Suppressor macrophage treated with lipopolysaccharide for 4 hours (primary cell): ENCODE measurements at regions not wholly inside any gene's neighbourhood (a gene's known extent, or its start where the extent isn't known, plus 50 kb on each side); places are given as distances from the start of the nearest gene placed in this dataset.

Source experiments
- DNase-seq: peaks from one replicate; pipeline ENCODE4 v3.0.0-alpha.2; 2020

GRCh38 chr1:5448486-5448885, 543.7 kb downstream of the NPHP4 start:
- DNase-seq = no peak

DNA sequence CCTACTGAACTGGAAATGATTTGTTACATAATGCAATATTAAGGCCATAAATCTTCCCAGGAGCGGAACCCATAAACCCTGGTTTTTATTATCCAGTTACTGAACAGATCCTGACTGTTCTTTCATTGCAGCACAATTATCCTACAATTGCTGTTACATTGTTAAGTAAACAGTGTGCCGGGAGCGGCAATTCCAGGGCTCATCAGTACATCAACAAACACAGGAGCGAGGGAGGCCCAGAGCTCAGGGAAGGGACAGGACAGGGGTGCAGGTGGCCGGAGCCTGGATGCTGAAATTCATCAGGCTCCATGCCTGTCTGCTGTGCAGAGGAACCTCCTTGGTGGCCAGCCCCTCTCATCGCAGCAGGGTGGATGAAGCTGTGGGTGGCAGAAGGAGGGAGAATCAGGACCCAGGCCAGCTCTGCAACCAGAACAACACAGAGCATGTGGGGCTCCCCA, 544.7 kb downstream of the NPHP4 start:
- no peak for DNase-seq

DNA sequence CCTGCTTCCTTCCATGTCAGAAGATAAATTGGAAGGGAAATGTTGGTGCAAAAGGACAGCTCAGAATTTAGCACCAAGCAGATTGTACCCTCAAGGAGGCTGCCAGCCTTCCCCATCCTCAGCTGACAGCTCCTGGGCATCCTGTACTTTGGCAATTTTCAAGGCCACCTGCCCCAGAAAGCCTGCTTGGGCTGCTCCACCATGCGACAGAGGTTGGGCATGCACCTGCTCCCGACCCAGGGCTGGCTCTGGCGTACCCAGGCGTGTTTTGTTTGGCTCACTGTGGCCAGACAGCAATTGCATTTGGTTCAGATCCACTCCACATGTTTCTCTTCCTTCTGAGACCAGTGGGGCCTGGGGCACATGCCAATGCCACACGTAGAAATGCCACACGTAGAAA, 547.8 kb downstream of the NPHP4 start:
- no peak for DNase-seq

GRCh38 chr1:5436808-5437207, 555.4 kb downstream of the NPHP4 start:
- no peak for DNase-seq

- no peak for DNase-seq
These were observed 556.8 kb downstream of the NPHP4 start for GRCh38 chr1:5435414-5435813.

DNA sequence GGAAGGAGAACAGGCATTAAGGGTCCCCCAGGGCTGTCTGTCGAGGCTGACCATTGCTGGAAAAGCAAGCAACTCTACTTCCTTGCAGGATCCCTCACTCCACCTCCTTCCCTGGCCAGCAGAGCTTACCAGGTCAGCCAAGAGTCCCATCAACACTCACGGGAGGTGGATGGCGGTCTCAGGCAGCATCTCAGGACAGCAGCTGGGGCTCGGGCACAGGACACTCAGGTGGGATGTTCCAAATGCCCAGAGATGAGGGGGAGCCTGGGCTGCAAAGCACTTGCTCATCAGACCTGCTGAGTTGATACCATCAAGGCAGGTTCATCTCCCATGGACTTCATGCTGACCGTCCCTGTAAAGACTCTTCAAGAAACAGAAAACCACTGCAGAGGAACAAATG, 559.8 kb downstream of the NPHP4 start:
- DNase-seq = no peak

DNA sequence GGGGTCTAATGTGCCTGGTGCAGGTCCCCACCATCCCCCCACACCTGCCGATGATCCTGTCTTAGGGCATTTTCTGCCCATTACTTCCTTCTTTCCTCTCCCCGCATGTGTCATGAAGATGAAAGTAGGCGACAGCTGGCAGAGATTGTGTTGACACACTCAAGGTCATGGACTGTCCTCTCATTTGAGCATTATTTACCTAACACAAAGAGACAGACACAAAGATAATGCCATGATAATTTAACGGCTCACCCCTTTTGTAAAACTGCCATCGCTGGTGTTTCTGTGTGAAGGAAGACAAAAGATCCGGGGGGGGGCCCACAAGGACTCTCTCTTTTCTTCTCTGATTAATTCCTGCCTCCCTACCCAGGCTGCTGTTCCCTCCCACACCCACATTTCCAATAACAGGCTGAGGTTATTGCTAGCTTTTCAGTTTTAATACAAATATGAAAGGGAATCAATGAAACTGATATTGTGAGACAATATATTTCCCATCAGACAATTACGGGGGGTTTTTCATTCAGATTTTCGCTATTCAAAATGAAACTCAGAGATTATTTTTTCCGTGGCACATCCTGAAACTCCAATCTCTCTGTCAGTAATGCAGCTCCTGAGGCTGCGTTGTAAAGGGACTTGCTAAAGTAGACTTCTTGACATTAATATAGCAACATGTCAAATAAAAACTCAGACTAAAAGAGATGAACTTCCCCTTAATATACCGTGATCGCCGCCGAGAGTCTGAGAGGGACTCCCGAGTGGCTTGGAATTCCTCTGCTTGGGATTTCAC, 561.1 kb downstream of the NPHP4 start:
- DNase-seq = no peak

DNA sequence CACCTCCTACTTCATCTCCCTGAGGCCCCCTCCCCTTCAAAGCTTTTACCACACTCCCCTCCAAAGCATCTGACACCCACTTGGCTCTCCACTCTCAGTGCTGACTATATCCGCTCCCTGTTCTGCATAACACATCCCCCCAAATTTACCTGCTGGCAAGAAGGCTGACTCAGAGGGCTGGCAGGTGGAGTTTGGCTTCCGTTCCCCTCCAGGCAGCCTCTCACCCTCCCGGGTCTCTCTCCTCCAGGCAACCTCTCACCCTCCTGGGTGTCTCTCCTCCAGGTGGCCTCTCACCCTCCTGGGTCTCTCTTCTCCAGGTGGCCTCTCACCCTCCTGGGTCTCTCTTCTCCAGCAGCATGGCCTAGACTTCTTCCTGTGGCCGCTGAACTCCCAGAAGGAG, 562.1 kb downstream of the NPHP4 start:
- DNase-seq = no peak

GRCh38 chr1:5428351-5428750, 563.9 kb downstream of the NPHP4 start:
- no peak for DNase-seq

GRCh38 chr1:5427026-5427613, 565.1 kb downstream of the NPHP4 start:
- no peak for DNase-seq

- DNase-seq = no peak
These were observed 567.2 kb downstream of the NPHP4 start for GRCh38 chr1:5424802-5425703.

DNA sequence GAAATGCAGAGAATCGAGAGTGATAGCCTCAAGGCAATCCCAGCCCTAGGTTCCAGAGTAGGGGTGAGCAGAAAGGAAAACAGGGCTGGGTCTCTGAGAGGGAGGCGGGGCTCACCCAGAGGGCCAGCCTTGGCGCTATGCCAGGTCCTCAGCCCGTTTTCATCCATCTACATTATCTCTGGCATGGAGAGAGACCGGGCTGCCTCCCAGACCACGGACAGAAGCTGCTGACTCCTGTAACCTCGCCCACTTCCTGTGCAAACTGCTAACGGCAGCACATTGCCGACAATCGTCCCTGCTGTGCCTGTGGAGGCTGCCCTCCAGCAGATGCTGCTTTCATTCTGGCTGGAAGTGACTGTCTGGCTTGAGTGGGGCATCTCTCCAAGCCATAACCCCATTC, 569.1 kb downstream of the NPHP4 start:
- DNase-seq = no peak

GRCh38 chr1:5419501-5419900, 572.7 kb downstream of the NPHP4 start:
- DNase-seq = no peak

- no peak for DNase-seq
These were observed 575.7 kb downstream of the NPHP4 start for GRCh38 chr1:5416518-5416917.

- DNase-seq = no peak
These were observed 576.6 kb downstream of the NPHP4 start for GRCh38 chr1:5415606-5416005.

- no peak for DNase-seq
These were observed 581.6 kb downstream of the NPHP4 start for GRCh38 chr1:5410652-5411051.

GRCh38 chr1:5408401-5408800, 583.8 kb downstream of the NPHP4 start:
- no peak for DNase-seq

DNA sequence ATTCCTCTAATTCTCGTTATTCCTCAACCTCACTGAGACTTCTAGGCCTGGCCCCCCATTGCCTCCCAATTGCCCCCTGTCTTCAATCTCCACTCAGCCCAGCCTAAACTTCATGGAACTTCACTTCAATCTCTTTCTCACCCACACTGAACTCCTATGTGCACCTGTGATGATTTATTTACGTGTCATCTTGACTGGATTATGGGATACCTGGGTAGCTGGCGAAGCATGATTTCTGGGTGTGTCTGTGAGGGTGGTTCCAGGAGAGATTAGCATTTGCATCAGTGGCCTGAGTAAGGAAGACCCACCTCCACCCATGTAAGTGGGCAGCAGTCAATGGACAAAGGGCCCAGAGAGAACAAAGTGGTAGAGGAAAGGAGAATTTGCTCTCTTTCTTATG, 587.0 kb downstream of the NPHP4 start:
- DNase-seq = no peak

DNA sequence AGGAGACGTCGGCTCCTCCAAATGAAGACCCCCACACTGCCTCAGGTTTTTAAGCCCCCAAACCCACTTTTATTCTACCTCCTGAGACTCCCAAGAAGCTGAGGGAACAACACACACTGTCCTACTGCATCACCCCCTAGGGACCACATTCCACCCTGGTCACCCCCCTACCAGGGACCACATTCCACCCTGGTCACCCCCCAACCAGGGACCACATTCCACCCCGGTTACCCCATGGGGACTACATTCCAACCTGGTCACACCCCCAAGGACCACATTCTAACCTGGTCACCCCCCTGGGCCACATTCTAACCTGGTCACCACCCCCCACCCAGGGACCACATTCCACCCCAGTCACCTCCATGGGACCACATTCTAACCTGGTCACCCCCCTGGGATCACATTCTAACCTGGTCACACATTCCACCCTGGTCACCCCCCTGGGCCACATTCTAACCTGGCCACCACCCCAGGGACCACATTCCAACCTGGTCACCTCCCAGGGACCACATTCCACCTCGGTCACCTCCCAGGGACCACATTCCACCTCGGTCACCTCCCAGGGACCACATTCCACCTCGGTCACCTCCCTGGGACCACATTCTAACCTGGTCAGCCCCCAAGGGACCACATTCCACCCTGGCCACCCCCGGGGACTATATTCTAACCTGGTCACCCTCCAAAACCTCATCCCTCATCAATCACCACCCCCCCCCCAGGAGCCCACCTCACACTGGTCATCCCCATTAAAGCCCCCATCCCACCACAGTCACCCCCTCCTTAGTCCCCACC, 587.6 kb downstream of the NPHP4 start:
- DNase-seq = no peak

GRCh38 chr1:5403935-5404334, 588.3 kb downstream of the NPHP4 start:
- no peak for DNase-seq

GRCh38 chr1:5402618-5403017, 589.6 kb downstream of the NPHP4 start:
- DNase-seq = no peak

- no peak for DNase-seq
These were observed 592.5 kb downstream of the NPHP4 start for GRCh38 chr1:5399771-5400170.

DNA sequence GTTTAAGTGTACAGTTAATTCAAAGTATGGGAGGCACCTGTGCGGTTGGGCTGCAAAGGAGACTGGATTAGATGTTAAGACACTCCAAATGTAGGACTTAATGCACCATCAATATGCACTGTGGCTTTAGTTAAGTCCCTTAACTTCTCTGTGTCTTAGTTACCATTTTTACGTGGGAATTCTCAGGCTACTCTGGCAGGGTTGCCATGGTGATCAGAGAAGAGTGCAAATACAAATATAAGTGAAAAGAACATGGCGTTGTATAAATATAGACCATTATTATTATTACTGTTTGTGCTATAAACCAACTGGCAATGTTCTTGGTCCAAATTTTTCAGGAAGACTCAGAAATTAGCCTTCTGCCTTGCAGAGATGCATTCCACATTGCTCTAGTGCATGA, 595.6 kb downstream of the NPHP4 start:
- no peak for DNase-seq
